A673 (cell line): ENCODE measurements at regions not wholly inside any gene's neighbourhood (a gene's known extent, or its start where the extent isn't known, plus 50 kb on each side); places are given as distances from the start of the nearest gene placed in this dataset.

Source experiments
- CTCF ChIP-seq: fragments of 300-800, 200-600 bp; sonication (generic); conservative IDR thresholded peaks from 2 replicates; pipeline ENCODE4 v1.5.1; 2017; ENCODE audit warnings: low read depth, mild to moderate bottlenecking, antibody characterized with exemption, low read length, moderate library complexity, mixed read lengths
- EZH2 ChIP-seq: fragments of 200-600 bp; sonication (generic); IDR thresholded peaks from 2 replicates; pipeline ENCODE4 v1.6.1; 2017; ENCODE audit warnings: borderline replicate concordance, low read depth, mild to moderate bottlenecking, mixed read lengths, antibody characterized with exemption, low read length; ENCODE audit not compliant: poor library complexity, severe bottlenecking

GRCh38 chr6:82608781-82609180 lies 245.2 kb downstream of the TPBG start:
- TF ChIP-seq CTCF (no peak), EZH2 (no peak)
